ENCODE measurements at regions not wholly inside any gene's neighbourhood (a gene's known extent, or its start where the extent isn't known, plus 50 kb on each side); places are given as distances from the start of the nearest gene placed in this dataset.
"Not testable (repeated sequence)": the region's sequence is repeated elsewhere in the genome, so short reads cannot be mapped to it uniquely, and the experiment has no call there.

DNA sequence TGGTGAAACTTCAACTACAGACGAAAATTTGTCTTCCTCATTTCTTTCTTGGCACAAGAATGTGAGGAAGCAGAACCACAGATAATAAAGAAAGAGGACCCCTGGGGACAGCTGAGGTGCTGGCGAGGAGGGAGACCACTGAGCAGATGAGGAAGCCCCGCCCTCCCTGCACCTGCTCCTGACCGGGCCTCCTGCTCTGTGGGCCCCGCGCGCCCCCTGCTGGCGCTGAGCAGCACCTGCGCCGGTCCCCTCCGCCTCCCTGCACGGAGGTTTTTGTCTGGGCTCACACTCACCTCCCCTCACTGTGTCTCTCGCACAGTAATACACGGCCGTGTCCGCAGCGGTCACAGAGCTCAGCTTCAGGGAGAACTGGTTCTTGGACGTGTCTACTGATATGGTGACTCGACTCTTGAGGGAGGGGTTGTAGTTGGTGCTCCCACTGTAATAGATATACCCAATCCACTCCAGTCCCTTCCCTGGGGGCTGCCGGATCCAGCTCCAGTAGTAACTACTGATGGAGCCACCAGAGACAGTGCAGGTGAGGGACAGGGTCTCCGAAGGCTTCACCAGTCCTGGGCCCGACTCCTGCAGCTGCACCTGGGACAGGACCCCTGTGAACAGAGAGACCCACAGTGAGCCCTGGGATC, 1100.7 kb downstream of the TMEM121 start:
- H3K4me1 ChIP-seq (ENCODE audit: control insufficient read depth, insufficient read depth, low read length), result not testable (repeated sequence)

DNA sequence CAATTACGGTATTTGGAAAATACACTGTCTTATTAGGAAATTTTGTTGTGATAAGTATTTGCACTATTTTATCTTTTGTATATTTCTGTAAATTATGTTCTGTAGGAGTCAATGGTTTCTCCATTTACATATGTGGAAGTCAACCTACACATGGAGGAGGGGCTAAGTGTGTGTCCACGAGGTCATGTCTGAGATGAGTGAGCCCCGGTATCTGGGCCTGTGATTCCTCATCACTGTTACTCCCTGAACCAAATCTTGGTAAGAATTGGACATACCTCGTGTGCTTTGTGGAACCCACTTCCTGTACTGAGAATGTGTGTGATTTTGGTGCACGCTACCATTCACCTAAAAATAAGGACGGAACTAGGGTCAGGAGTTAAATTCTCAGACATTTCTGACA, 1105.5 kb downstream of the TMEM121 start:
- no peaks in the 10 kb centered on the region for H3K4me1 ChIP-seq (ENCODE audit: control insufficient read depth, insufficient read depth, low read length)
- H3K9ac ChIP-seq (ENCODE audit: low read length), result no peak overlapping the region
- no peaks in the 10 kb centered on the region for H3K36me3 ChIP-seq (ENCODE audit: control insufficient read depth, insufficient read depth, low read length)
- H3K27me3 ChIP-seq (ENCODE audit: control insufficient read depth, insufficient read depth, low read length), result no peaks in the 10 kb centered on the region
- H3K4me3 ChIP-seq (ENCODE audit: low read length), result no peak overlapping the region
- H3K9me3 ChIP-seq (ENCODE audit: control insufficient read depth, low read length), result no peaks in the 10 kb centered on the region

More for the DNA sequence above, 1100.7 kb downstream of the TMEM121 start:
- H3K9me3 ChIP-seq (ENCODE audit: control insufficient read depth, low read length); H3K27me3 ChIP-seq (ENCODE audit: control insufficient read depth, insufficient read depth, low read length); H3K4me3 ChIP-seq (ENCODE audit: low read length); H3K9ac ChIP-seq (ENCODE audit: low read length); H3K36me3 ChIP-seq (ENCODE audit: control insufficient read depth, insufficient read depth, low read length): not testable (repeated sequence)

DNA sequence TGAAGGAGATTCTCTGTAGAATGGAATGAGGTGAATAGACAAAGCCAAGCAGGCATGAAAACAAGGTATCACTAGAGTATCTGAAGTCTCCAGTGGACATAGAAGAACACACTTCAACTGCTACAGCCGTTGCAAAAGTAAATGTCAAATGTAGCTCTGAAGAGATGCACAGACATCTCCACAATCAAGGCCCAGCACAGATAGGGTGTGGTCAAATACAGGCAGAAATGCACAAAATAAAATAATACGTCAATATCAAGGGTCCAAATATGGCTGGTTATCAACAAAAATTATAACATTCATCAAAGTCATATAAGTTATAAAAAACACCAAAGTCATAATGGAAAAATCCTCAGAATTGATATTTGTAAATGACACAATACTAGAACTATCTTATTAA, 1107.3 kb downstream of the TMEM121 start:
- H3K4me1 ChIP-seq (ENCODE audit: control insufficient read depth, insufficient read depth, low read length), result no peaks in the 10 kb centered on the region
- H3K9me3 ChIP-seq (ENCODE audit: control insufficient read depth, low read length), result no peaks in the 10 kb centered on the region
- H3K9ac ChIP-seq (ENCODE audit: low read length), result no peak overlapping the region
- no peaks in the 10 kb centered on the region for H3K36me3 ChIP-seq (ENCODE audit: control insufficient read depth, insufficient read depth, low read length)
- no peak overlapping the region for H3K4me3 ChIP-seq (ENCODE audit: low read length)
- H3K27me3 ChIP-seq (ENCODE audit: control insufficient read depth, insufficient read depth, low read length), result no peaks in the 10 kb centered on the region

DNA sequence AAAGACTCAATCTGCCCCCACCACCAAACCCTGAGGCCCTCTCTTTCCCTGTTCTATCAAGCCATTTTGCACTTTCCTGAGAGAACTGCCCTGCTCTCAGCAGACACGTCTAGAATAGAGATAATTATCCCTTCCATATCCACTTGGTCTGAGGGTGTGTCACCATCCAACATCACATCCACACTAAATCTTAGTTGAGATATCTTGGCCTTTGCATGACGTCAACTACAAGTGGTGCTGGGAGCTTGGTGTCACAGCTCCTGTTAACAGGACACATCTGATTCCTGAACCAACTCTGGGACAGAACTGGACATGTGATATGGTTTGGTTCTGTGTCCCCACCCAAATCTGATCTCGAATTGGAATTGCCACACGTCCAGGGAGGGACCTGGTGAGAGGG, 1109.2 kb downstream of the TMEM121 start:
- H3K27me3 ChIP-seq (ENCODE audit: control insufficient read depth, insufficient read depth, low read length), result no peaks in the 10 kb centered on the region
- H3K4me1 ChIP-seq (ENCODE audit: control insufficient read depth, insufficient read depth, low read length), result no peaks in the 10 kb centered on the region

DNA sequence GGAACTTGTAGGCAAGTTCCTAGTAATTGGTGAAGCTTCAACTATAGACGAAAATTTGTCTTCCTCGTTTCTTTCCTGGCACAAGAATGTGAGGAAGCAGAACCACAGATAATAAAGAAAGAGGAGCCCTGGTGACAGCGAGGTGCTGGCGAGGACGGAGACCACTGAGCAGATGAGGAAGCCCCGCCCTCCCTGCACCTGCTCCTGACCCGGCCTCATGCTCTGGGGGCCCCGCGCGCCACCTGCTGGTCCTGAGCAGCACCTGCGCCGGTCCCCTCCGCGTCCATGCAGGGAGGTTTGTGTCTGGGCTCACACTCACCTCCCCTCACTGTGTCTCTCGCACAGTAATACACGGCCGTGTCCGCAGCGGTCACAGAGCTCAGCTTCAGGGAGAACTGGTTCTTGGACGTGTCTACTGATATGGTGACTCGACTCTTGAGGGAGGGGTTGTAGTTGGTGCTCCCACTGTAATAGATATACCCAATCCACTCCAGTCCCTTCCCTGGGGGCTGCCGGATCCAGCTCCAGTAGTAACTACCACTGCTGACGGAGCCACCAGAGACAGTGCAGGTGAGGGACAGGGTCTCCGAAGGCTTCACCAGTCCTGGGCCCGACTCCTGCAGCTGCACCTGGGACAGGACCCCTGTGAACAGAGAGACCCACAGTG, 1112.5 kb downstream of the TMEM121 start:
- H3K4me3 ChIP-seq (ENCODE audit: low read length); H3K9ac ChIP-seq (ENCODE audit: low read length); H3K36me3 ChIP-seq (ENCODE audit: control insufficient read depth, insufficient read depth, low read length); H3K27me3 ChIP-seq (ENCODE audit: control insufficient read depth, insufficient read depth, low read length); H3K4me1 ChIP-seq (ENCODE audit: control insufficient read depth, insufficient read depth, low read length); H3K9me3 ChIP-seq (ENCODE audit: control insufficient read depth, low read length): not testable (repeated sequence)

More for the DNA sequence above, 1109.2 kb downstream of the TMEM121 start:
- H3K9me3 ChIP-seq (ENCODE audit: control insufficient read depth, low read length), result no peaks in the 10 kb centered on the region
- H3K4me3 ChIP-seq (ENCODE audit: low read length), result no peak overlapping the region
- no peaks in the 10 kb centered on the region for H3K36me3 ChIP-seq (ENCODE audit: control insufficient read depth, insufficient read depth, low read length)
- H3K9ac ChIP-seq (ENCODE audit: low read length), result no peak overlapping the region

DNA sequence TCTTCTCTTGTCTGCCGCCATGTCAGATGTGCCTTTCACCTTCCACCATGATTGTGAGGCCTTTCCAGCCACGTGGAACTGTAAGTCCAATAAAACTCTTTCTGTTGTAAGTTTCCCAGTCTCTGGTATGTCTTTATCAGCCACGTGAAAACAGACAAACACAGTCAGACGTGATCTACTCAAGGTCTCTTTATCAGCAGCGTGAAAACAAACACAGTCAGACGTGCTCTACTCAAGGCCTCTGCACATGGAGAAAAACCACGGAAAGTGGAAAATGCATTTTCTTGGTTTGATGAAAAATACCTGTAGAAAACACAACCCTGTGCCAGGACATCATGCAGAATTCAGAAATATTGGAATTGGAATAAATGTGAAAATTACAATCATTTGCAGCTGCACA, 1115.7 kb downstream of the TMEM121 start:
- H3K9me3 ChIP-seq (ENCODE audit: control insufficient read depth, low read length), result no peaks in the 10 kb centered on the region
- no peak overlapping the region for H3K4me3 ChIP-seq (ENCODE audit: low read length)
- no peaks in the 10 kb centered on the region for H3K36me3 ChIP-seq (ENCODE audit: control insufficient read depth, insufficient read depth, low read length)
- H3K4me1 ChIP-seq (ENCODE audit: control insufficient read depth, insufficient read depth, low read length), result no peaks in the 10 kb centered on the region
- no peaks in the 10 kb centered on the region for H3K27me3 ChIP-seq (ENCODE audit: control insufficient read depth, insufficient read depth, low read length)
- H3K9ac ChIP-seq (ENCODE audit: low read length), result no peak overlapping the region

DNA sequence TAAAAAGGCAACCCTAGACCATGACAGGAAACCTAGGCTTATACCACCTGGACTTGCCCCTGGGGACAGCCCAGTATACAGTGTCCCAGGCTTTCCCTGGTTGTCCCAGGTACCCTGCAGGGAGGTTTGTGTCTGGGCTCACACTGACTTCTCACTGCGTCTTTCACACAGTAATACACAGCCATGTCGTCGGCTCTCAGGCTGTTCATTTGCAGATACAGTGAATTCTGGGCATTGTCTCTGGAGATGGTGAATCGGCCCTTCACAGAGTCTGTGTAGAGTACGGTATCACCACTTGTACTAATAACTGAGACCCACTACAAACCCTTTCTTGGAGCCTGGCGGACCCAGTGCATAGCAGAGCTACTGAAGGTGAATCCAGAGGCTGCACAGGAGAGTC, 1116.6 kb downstream of the TMEM121 start:
- not testable (repeated sequence) for H3K9me3 ChIP-seq (ENCODE audit: control insufficient read depth, low read length); H3K27me3 ChIP-seq (ENCODE audit: control insufficient read depth, insufficient read depth, low read length); H3K4me1 ChIP-seq (ENCODE audit: control insufficient read depth, insufficient read depth, low read length); H3K9ac ChIP-seq (ENCODE audit: low read length); H3K4me3 ChIP-seq (ENCODE audit: low read length); H3K36me3 ChIP-seq (ENCODE audit: control insufficient read depth, insufficient read depth, low read length)

DNA sequence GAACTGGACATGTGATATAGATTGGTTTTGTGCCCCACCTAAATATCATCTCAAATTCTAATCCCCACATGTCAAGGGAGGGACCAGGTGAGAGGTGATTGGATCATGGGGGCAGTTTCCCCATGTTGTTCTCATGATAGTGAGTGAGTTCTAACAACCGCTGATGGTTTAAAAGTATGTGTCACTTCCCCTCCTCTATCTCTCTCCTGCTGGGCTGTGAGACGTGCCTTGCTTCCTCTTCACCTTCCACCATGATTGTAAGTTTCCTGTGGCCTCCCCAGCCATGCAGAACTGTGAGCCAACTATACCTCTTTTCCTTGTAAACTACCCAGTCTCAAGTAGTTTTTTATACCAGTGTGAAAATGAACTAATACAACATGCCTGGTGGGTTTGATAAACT, 1122.5 kb downstream of the TMEM121 start:
- H3K4me3 ChIP-seq (ENCODE audit: low read length); H3K36me3 ChIP-seq (ENCODE audit: control insufficient read depth, insufficient read depth, low read length): not testable (repeated sequence)

DNA sequence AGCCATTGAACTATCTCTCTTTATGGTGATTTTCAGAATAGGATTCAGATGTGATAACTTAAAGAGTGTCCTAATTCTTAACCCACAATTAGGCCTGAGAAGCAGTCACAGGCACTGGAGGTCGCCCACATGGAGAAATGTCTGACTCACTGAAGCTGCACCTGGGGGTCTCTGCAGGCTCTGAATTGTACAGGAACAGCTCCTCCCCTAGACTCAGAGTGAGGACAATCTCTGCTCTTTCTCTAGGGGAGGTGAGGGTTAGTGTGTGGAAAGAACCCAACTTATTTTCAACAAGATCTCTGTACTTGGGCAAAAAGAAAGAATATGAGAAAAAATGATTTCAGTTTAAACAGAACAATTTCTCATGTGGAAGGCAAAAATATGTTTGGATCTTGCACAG, 1124.6 kb downstream of the TMEM121 start:
- Histone ChIP-seq H3K27me3 (ENCODE audit: control insufficient read depth, insufficient read depth, low read length) (no peaks in the 10 kb centered on the region), H3K9ac (ENCODE audit: low read length) (no peak overlapping the region), H3K9me3 (ENCODE audit: control insufficient read depth, low read length) (no peaks in the 10 kb centered on the region), H3K4me1 (ENCODE audit: control insufficient read depth, insufficient read depth, low read length) (no peaks in the 10 kb centered on the region), H3K4me3 (ENCODE audit: low read length) (no peak overlapping the region), H3K36me3 (ENCODE audit: control insufficient read depth, insufficient read depth, low read length) (no peaks in the 10 kb centered on the region)

More for the DNA sequence above, 1122.5 kb downstream of the TMEM121 start:
- not testable (repeated sequence) for H3K9me3 ChIP-seq (ENCODE audit: control insufficient read depth, low read length); H3K9ac ChIP-seq (ENCODE audit: low read length); H3K4me1 ChIP-seq (ENCODE audit: control insufficient read depth, insufficient read depth, low read length); H3K27me3 ChIP-seq (ENCODE audit: control insufficient read depth, insufficient read depth, low read length)

DNA sequence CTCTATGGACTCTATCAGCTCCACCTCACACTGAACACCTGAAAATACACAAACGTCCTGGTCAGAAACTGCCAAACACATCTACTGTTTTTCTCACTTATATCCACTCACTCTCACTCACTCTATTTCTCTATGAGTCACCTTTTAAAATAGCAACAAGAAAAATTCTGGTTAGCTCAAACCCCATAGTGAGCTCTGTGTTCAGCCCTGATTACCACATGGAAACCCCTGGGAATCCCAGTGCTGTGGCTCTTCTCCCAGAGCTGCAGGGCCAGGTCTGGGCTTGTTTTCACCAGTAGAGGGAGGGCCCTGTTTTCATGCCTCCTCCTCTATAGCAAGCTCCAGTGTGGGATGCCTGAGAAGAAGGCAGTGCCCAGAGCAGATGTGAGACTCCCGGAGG, 1126.1 kb downstream of the TMEM121 start:
- Histone ChIP-seq H3K27me3 (ENCODE audit: control insufficient read depth, insufficient read depth, low read length) (no peaks in the 10 kb centered on the region), H3K36me3 (ENCODE audit: control insufficient read depth, insufficient read depth, low read length) (no peaks in the 10 kb centered on the region), H3K9me3 (ENCODE audit: control insufficient read depth, low read length) (no peaks in the 10 kb centered on the region), H3K9ac (ENCODE audit: low read length) (no peak overlapping the region), H3K4me3 (ENCODE audit: low read length) (no peak overlapping the region), H3K4me1 (ENCODE audit: control insufficient read depth, insufficient read depth, low read length) (no peaks in the 10 kb centered on the region)

DNA sequence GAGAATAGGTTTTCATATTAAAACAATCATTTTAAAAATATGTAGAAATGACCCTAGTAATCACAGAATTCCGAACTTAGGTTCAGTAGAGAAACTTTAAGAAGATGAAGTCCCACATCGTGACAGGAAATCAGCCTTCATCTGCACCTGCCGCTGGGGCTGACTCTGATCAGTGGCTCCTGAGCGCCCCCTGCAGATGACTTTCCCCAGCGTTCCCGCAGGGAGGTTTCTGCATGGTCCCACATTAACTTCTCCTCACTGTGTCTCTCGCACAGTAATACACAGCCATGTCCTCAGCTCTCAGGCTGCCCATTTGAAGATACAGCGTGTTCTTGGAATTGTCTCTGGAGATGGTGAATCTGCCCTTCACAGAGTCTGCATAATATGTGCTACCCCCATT, 1131.1 kb downstream of the TMEM121 start:
- Histone ChIP-seq H3K9ac (ENCODE audit: low read length) (no peak overlapping the region), H3K9me3 (ENCODE audit: control insufficient read depth, low read length) (no peaks in the 10 kb centered on the region), H3K27me3 (ENCODE audit: control insufficient read depth, insufficient read depth, low read length) (no peaks in the 10 kb centered on the region), H3K36me3 (ENCODE audit: control insufficient read depth, insufficient read depth, low read length) (no peaks in the 10 kb centered on the region), H3K4me1 (ENCODE audit: control insufficient read depth, insufficient read depth, low read length) (no peaks in the 10 kb centered on the region), H3K4me3 (ENCODE audit: low read length) (no peak overlapping the region)

DNA sequence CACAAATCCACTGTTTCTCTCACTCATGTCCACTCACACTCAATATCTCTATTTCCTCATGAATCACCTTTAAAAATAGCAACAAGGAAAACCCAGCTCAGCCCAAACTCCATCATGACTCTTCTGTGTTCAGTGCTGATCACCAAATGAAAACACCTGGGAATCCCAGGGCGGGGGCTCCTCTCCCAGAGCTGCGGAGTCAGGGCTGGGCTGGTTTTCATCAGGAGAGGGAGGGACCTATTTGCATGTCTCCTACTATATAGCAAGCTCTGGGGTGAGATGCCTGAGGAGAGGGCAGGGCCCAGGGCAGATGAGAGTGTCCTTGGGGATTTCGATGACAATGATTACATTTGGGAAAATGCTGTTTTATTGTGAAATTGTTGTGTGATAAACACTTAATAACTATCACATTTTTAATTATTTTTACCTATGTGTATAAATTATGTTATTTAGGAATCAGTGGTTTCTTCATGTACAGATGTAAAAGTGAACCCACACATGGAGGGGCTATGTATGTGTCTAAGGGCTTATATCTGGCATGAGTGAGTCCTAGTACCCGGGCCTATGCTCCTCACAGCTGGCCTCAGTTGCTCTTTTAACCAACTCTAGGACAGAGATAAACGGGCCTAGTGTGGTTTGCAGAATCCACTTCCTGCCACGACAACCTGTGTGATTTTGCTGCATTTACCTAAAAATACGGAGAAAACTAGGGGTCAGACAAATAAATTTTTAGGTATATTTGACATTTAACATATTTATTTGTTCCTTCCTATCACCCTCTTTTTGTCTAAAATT, 1131.9 kb downstream of the TMEM121 start:
- not testable (repeated sequence) for H3K27me3 ChIP-seq (ENCODE audit: control insufficient read depth, insufficient read depth, low read length); H3K9ac ChIP-seq (ENCODE audit: low read length); H3K4me3 ChIP-seq (ENCODE audit: low read length); H3K9me3 ChIP-seq (ENCODE audit: control insufficient read depth, low read length); H3K4me1 ChIP-seq (ENCODE audit: control insufficient read depth, insufficient read depth, low read length); H3K36me3 ChIP-seq (ENCODE audit: control insufficient read depth, insufficient read depth, low read length)
